GM23248 (cell line): ENCODE measurements at regions not wholly inside any gene's neighbourhood (a gene's known extent, or its start where the extent isn't known, plus 50 kb on each side); places are given as distances from the start of the nearest gene placed in this dataset.
A peak's percentile ranks its signal among the peaks of the same experiment; 100 is the strongest.

Experiments
- DNase-seq: peaks from one replicate; pipeline ENCODE4 v3.0.0-alpha.2; 2015
- H2AFZ ChIP-seq: fragments of 200-600 bp; sonication (generic); 2 replicates; pipeline ENCODE4 v1.6.1; 2016; ENCODE audit warnings: antibody characterized with exemption
- H3F3A ChIP-seq: fragments of 200-600 bp; sonication (generic); 2 replicates; pipeline ENCODE4 v1.6.1; 2016; ENCODE audit warnings: mild to moderate bottlenecking, antibody characterized with exemption, mixed run types; ENCODE audit not compliant: insufficient read depth
- H3K27ac ChIP-seq: fragments of 200-600 bp; sonication (generic); 2 replicates; pipeline ENCODE4 v1.5.1; 2016; ENCODE audit warnings: mild to moderate bottlenecking
- H3K27me3 ChIP-seq: fragments of 200-600 bp; sonication (generic); replicated peaks from 2 replicates; pipeline ENCODE4 v1.6.1; 2016; ENCODE audit warnings: mild to moderate bottlenecking; ENCODE audit not compliant: insufficient read depth
- H3K36me3 ChIP-seq: fragments of 200-600 bp; sonication (generic); 2 replicates; pipeline ENCODE4 v1.6.1; 2016; ENCODE audit warnings: low read depth, mild to moderate bottlenecking
- H3K4me1 ChIP-seq: fragments of 200-600 bp; sonication (generic); 2 replicates; pipeline ENCODE4 v1.6.1; 2016; ENCODE audit warnings: mild to moderate bottlenecking; ENCODE audit not compliant: insufficient read depth
- H3K4me2 ChIP-seq: fragments of 200-600 bp; sonication (generic); one replicate; pipeline ENCODE4 v1.6.1; 2016; ENCODE audit warnings: mild to moderate bottlenecking; ENCODE audit not compliant: unreplicated experiment
- H3K4me3 ChIP-seq: fragments of 200-600 bp; sonication (generic); 2 replicates; pipeline ENCODE4 v1.5.1; 2016; ENCODE audit warnings: mild to moderate bottlenecking
- H3K79me2 ChIP-seq: fragments of 200-600 bp; sonication (generic); 2 replicates; pipeline ENCODE4 v1.6.1; 2016; ENCODE audit warnings: mild to moderate bottlenecking; ENCODE audit not compliant: insufficient read depth
- H3K9ac ChIP-seq: fragments of 200-600 bp; sonication (generic); 2 replicates; pipeline ENCODE4 v1.6.1; 2016; ENCODE audit warnings: mild to moderate bottlenecking
- H3K9me2 ChIP-seq: fragments of 200-600 bp; sonication (generic); 2 replicates; pipeline ENCODE4 v1.6.1; 2016; ENCODE audit warnings: mixed run types, mild to moderate bottlenecking, moderate library complexity; ENCODE audit not compliant: insufficient read depth
- H3K9me3 ChIP-seq: fragments of 200-600 bp; sonication (generic); one replicate; pipeline ENCODE4 v1.6.1; 2017; ENCODE audit warnings: low read depth
- H4K20me1 ChIP-seq: fragments of 200-600 bp; sonication (generic); 2 replicates; pipeline ENCODE4 v1.6.0; 2016; ENCODE audit not compliant: insufficient read depth
- EZH2 ChIP-seq: fragments of 200-600 bp; sonication (generic); IDR thresholded peaks from 2 replicates; pipeline ENCODE4 v1.6.1; 2018; ENCODE audit warnings: antibody characterized with exemption, mild to moderate bottlenecking; ENCODE audit not compliant: insufficient read depth, poor library complexity, severe bottlenecking
- EZH2phosphoT487 ChIP-seq: fragments of 200-600 bp; sonication (generic); IDR thresholded peaks from 2 replicates; pipeline ENCODE4 v1.6.1; 2018; ENCODE audit warnings: antibody characterized with exemption, moderate library complexity, mild to moderate bottlenecking, low read depth; ENCODE audit not compliant: insufficient read depth
- WGBS, 2 experiments: methylation state at CpG; one replicate each; pipeline ENCODE4 v1.1.6; 2015 to 2017; ENCODE audit warnings: low lambda C conversion rate in 2 of 2, low coverage in 1 of 2; ENCODE audit errors: missing lambda C conversion rate in 2 of 2; 5-methylcytosine and 5-hydroxymethylcytosine counted together
- in situ Hi-C: fragments of 300-500 bp; cut with MboI; formaldehyde crosslinking; loops from 2 replicates; pipeline ENCODE4 v1.15.0; 2020

DNA sequence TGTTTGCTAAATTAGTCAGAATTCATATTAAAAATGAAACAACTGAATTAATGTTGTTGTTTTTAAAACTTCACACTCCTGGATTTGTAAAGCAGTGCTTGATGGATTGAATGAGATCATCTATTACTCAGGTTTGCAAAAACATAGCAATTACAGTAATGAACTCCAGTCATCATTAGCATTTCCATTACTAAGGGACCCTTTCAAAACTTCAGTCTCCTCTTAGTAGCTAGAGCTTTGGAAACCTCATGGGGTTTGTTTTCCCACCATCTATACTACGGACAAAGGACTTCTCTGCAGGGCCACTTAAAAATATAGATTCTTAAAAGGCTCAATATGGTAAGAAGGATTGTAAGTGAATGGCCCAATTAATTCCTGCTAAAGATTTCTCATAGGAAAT is 174.5 kb upstream of the PRNP start:
- Histone ChIP-seq H3K9me2 (no peaks in the 10 kb centered on the region), H3K27ac (no peak overlapping the region), H2AFZ (no peak overlapping the region), H3K79me2 (no peaks in the 10 kb centered on the region), H3F3A (peaks cover 33% of the 10 kb centered on the region), H3K36me3 (no peaks in the 10 kb centered on the region), H3K9ac (no peak overlapping the region), H3K4me3 (no peak overlapping the region), H3K4me2 (no peak overlapping the region), H4K20me1 (no peaks in the 10 kb centered on the region), H3K27me3 (no peaks in the 10 kb centered on the region), H3K4me1 (peaks cover 36% of the 10 kb centered on the region), H3K9me3 (no peaks in the 10 kb centered on the region)
- WGBS, 2 experiments, result 95 to 97% methylated on average over 1 of the region's 1 CpG
- in situ Hi-C loops, result no loop called here
- peak; percentile 10 for DNase-seq
- TF ChIP-seq EZH2phosphoT487 (no peak), EZH2 (no peak)

DNA sequence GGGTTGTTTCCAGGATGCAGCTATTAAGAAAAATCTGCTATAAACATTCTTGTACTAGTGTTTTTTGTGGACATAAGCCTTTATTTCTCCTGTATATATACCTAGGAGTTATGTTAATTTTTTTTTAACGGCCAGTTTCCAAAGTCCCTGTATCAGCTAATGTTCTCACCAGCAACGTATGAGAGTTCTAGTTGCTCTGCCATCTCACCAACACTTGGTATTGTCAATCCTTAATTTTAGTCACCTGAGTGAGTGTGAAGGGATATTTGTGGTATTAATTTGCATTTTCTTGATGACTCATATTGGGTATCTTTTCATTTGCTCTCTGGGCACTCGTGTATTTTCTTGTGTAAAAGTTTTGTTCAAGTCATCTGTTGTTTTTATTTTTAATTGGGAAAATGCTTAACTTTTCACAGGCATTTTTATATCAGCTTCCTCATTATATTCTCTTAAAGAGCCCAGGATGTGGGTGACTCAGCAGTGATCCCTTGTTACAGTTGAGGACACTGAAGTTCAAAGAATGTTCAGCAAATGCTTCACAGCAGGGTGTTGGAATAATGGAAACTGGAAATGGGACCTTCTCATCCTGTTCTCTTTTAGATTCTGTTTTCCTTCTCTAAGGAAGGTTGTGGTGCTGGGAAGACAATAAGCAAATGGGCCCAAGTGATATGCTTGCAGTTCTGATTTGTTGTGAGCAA is 176.3 kb upstream of the PRNP start:
- no peak for TF ChIP-seq EZH2phosphoT487
- TF ChIP-seq EZH2, result no peak
- no peaks in the 10 kb centered on the region for H3K9me3 ChIP-seq
- H4K20me1 ChIP-seq, result no peaks in the 10 kb centered on the region
- 77 to 84% methylated on average over 3 of the region's 3 CpGs for WGBS, 2 experiments
- H3K27me3 ChIP-seq, result no peaks in the 10 kb centered on the region
- H3K79me2 ChIP-seq, result no peaks in the 10 kb centered on the region
- H3K4me3 ChIP-seq, result no peak overlapping the region
- H3K9ac ChIP-seq, result no peak overlapping the region
- no peaks in the 10 kb centered on the region for H3K36me3 ChIP-seq
- no peak overlapping the region for H3K27ac ChIP-seq
- DNase-seq, result peak; percentile 39
- in situ Hi-C loops, result no loop called here
- no peaks in the 10 kb centered on the region for H3K9me2 ChIP-seq
- peaks cover 40% of the 10 kb centered on the region for H3K4me1 ChIP-seq
- H3K4me2 ChIP-seq, result no peak overlapping the region
- peaks cover 37% of the 10 kb centered on the region for H3F3A ChIP-seq
- no peak overlapping the region for H2AFZ ChIP-seq

DNA sequence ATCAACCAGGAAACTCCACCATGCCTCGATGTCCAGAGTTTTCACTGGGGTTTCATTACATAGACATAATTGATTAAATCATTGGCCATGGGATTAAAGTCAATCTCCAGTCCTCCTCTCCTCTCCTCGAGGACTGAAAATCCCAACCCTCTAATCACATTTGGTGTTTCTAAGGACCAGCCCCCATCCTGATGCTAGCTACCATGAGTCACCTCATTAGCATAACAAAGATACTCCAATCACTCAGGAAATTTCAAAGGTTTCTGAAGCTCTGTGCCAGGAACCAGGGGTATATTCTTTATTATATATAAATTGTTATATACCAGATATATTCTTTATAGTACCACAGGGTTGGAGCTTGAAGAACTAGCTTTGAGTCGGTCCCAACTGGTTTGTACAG is 177.5 kb upstream of the PRNP start:
- Histone ChIP-seq H3K27ac (no peak overlapping the region), H3K4me2 (no peak overlapping the region), H3K9ac (no peak overlapping the region), H3K4me1 (peaks cover 37% of the 10 kb centered on the region), H3K27me3 (no peaks in the 10 kb centered on the region), H3K9me3 (no peaks in the 10 kb centered on the region), H3K36me3 (no peaks in the 10 kb centered on the region), H4K20me1 (no peaks in the 10 kb centered on the region), H3K79me2 (no peaks in the 10 kb centered on the region), H3F3A (peaks cover 37% of the 10 kb centered on the region), H2AFZ (no peak overlapping the region), H3K9me2 (no peaks in the 10 kb centered on the region), H3K4me3 (no peak overlapping the region)
- in situ Hi-C loops, result no loop called here
- TF ChIP-seq EZH2, result no peak
- TF ChIP-seq EZH2phosphoT487, result no peak
- no peak for DNase-seq
- WGBS, 2 experiments, result 98 to 100% methylated on average over 3 of the region's 3 CpGs

DNA sequence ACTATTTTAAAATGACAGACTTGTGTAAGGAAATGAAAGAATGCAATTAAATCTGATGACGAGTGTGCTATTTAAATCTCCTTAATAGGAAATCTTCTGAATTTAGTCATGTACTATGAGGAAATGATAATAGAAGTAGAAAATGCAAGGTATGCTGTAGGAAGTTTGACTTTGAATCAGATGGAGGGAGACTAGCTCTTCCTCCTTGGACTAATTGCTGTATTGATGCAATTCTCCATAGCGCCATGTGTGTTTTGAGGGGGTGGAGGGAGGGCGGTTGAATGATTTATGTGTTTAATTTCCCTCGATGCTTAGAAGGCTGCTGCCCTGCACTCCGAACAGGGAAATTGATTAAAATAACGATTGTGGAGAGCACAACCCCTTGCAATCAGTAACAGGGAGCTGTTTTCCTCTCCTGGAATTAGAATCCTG is 179.0 kb upstream of the PRNP start:
- Histone ChIP-seq H3K27me3 (no peaks in the 10 kb centered on the region), H3K36me3 (no peaks in the 10 kb centered on the region), H3K79me2 (no peaks in the 10 kb centered on the region), H3K9ac (no peak overlapping the region), H3K4me3 (no peak overlapping the region), H3K4me1 (peaks cover 25% of the 10 kb centered on the region), H4K20me1 (no peaks in the 10 kb centered on the region), H3K27ac (peak overlapping the region; percentile 60), H3K9me2 (no peaks in the 10 kb centered on the region), H3K4me2 (peak overlapping the region; percentile 26), H3F3A (peaks cover 32% of the 10 kb centered on the region), H2AFZ (no peak overlapping the region), H3K9me3 (no peaks in the 10 kb centered on the region)
- in situ Hi-C loops, result no loop called here
- 0 to 2% methylated on average over 6 of the region's 6 CpGs for WGBS, 2 experiments
- TF ChIP-seq EZH2phosphoT487 (no peak), EZH2 (no peak)
- DNase-seq, result peak; percentile 86

DNA sequence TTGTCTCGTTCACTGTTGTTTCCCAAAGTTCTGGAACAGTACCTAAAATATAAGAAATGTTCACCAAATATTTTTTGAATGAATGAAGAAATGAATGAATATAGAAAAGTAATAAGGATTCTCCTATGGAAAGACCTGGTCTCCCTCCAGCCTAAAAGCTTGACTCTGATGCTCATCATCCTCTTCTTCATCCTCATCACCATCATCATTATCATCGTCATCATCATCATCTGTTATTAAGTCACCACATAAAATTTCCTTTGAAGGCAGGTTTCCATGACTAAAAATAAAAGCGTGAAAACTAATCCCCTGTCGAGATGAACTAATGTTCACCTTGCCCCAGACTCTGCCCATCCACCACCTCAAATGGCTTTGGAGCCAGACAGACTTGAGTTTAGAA is 181.4 kb upstream of the PRNP start:
- no peak overlapping the region for H2AFZ ChIP-seq
- no peak overlapping the region for H3K27ac ChIP-seq
- H3F3A ChIP-seq, result peaks cover 17% of the 10 kb centered on the region
- H3K27me3 ChIP-seq, result no peaks in the 10 kb centered on the region
- H3K4me1 ChIP-seq, result peaks cover 16% of the 10 kb centered on the region
- no peak overlapping the region for H3K4me2 ChIP-seq
- no peaks in the 10 kb centered on the region for H3K9me2 ChIP-seq
- no peaks in the 10 kb centered on the region for H3K9me3 ChIP-seq
- 74 to 81% methylated on average over 4 of the region's 4 CpGs for WGBS, 2 experiments
- no peak for DNase-seq
- TF ChIP-seq EZH2 (no peak), EZH2phosphoT487 (no peak)
- H4K20me1 ChIP-seq, result no peaks in the 10 kb centered on the region
- no peak overlapping the region for H3K9ac ChIP-seq
- in situ Hi-C loops, result no loop called here
- H3K36me3 ChIP-seq, result no peaks in the 10 kb centered on the region
- H3K79me2 ChIP-seq, result no peaks in the 10 kb centered on the region
- no peak overlapping the region for H3K4me3 ChIP-seq
